B cell (primary cell): ENCODE measurements at regions not wholly inside any gene's neighbourhood (a gene's known extent, or its start where the extent isn't known, plus 50 kb on each side); places are given as distances from the start of the nearest gene placed in this dataset.

Experiments
- ATAC-seq: fragments of 200-7000 bp; cut with Tn5 transposase; one replicate; pipeline ENCODE4 v1.10.0; 2021; ENCODE audit warnings: low read depth, mild to moderate bottlenecking, moderate number of reproducible peaks, moderate library complexity
- CTCF ChIA-PET: fragments of 350-600 bp; sonication (Branson Sonifier 250); formaldehyde crosslinking; loops from one replicate; lab custom pipeline; 2021; ENCODE audit warnings: antibody characterized with exemption, inconsistent platforms; lab: Charles Lee
- POLR2A ChIA-PET: fragments of 350-600 bp; sonication (Branson Sonifier 250); formaldehyde crosslinking; loops from one replicate; lab custom pipeline; 2021; ENCODE audit warnings: antibody characterized with exemption; lab: Charles Lee
- DNase-seq: peaks from one replicate; pipeline ENCODE4 v3.0.0; 2013
- H2AFZ ChIP-seq: 2 replicates; pipeline ENCODE4 v1.6.1; 2012; ENCODE audit warnings: mild to moderate bottlenecking, low read depth, low read length; ENCODE audit not compliant: insufficient read depth, poor library complexity, severe bottlenecking
- H3K27ac ChIP-seq, 2 donors: 1 replicate in 1 of 2; 2 replicates in 1 of 2; pipeline ENCODE4 v1.5.1; 2012 to 2013; ENCODE audit warnings: low read length in 2 of 2, mild to moderate bottlenecking in 2 of 2, moderate library complexity in 1 of 2
- H3K27me3 ChIP-seq, 4 experiments: fragments of 200-600 bp in 1 of 4; sonication (generic) in 1 of 4; replicated peaks in 1 of 4; 1 replicate in 2 of 4; 2 replicates in 2 of 4; pipeline versions ENCODE4 v1.6.1 to v1.7.0; 2013 to 2016; ENCODE audit warnings: low read length in 3 of 4, mild to moderate bottlenecking in 2 of 4, mixed read lengths in 1 of 4, moderate library complexity in 1 of 4; ENCODE audit not compliant: insufficient read depth in 4 of 4, control insufficient read depth in 3 of 4; ENCODE audit errors: control extremely low read depth in 1 of 4
- H3K36me3 ChIP-seq, 2 experiments: replicated peaks in 1 of 2; 1 replicate in 1 of 2; 2 replicates in 1 of 2; pipeline versions ENCODE4 v1.6.1 to v1.7.1; 2013; ENCODE audit warnings: low read length in 1 of 2; ENCODE audit not compliant: insufficient read depth in 2 of 2, control insufficient read depth in 1 of 2; ENCODE audit errors: control extremely low read depth in 1 of 2, extremely low read depth in 1 of 2
- H3K4me1 ChIP-seq, 2 donors: fragments of 200-600 bp in 1 of 2; sonication (generic) in 1 of 2; 1 replicate in 1 of 2; 2 replicates in 1 of 2; pipeline versions ENCODE4 v1.5.1 to v1.6.1; 2013 to 2017; ENCODE audit warnings: low read length in 2 of 2; ENCODE audit not compliant: control insufficient read depth in 2 of 2, insufficient read depth in 2 of 2
- H3K4me2 ChIP-seq: replicated peaks from 2 replicates; pipeline ENCODE3; 2012; ENCODE audit warnings: mild to moderate bottlenecking, low read depth, low read length; ENCODE audit not compliant: poor library complexity, severe bottlenecking
- H3K4me3 ChIP-seq, 5 experiments: fragments of 200-600 bp in 1 of 5; sonication (generic) in 1 of 5; 1 replicate in 3 of 5; 2 replicates in 2 of 5; pipeline versions ENCODE4 v1.5.1 to v1.7.0; 2011 to 2016; ENCODE audit warnings: low read length in 4 of 5, mild to moderate bottlenecking in 4 of 5, low read depth in 2 of 5, control low read depth in 1 of 5, moderate library complexity in 1 of 5; ENCODE audit not compliant: insufficient read depth in 1 of 5; ENCODE audit errors: control extremely low read depth in 1 of 5, extremely low read depth in 1 of 5
- H3K79me2 ChIP-seq: fragments of 200-600 bp; sonication (generic); one replicate; pipeline ENCODE4 v1.6.0; 2016; ENCODE audit warnings: low read length; ENCODE audit not compliant: control insufficient read depth, insufficient read depth
- H3K9ac ChIP-seq: fragments of 200-600 bp; sonication (generic); 2 replicates; pipeline ENCODE4 v1.6.1; 2017; ENCODE audit warnings: mild to moderate bottlenecking, low read length, moderate library complexity
- H3K9me3 ChIP-seq, 3 donors: one replicate each; pipeline versions ENCODE4 v1.6.1 to v1.7.1; 2013; ENCODE audit warnings: low read length in 2 of 3; ENCODE audit not compliant: control insufficient read depth in 2 of 3, insufficient read depth in 1 of 3; ENCODE audit errors: control extremely low read depth in 1 of 3
- H4K20me1 ChIP-seq: 2 replicates; pipeline ENCODE4 v1.6.0; 2012; ENCODE audit warnings: mild to moderate bottlenecking, low read length; ENCODE audit not compliant: insufficient read depth, control insufficient read depth, poor library complexity, severe bottlenecking
- H3K27ac Mint-ChIP-seq: one replicate; pipeline ENCODE4 v1.8.0; 2021; ENCODE audit warnings: mixed read lengths
- H3K27me3 Mint-ChIP-seq: one replicate; pipeline ENCODE4 v1.8.0; 2021; ENCODE audit warnings: mixed read lengths
- H3K4me1 Mint-ChIP-seq: one replicate; pipeline ENCODE4 v1.8.0; 2021; ENCODE audit warnings: mixed read lengths
- H3K4me3 Mint-ChIP-seq: one replicate; pipeline ENCODE4 v1.8.0; 2021; ENCODE audit warnings: mixed read lengths
- H3K9me3 Mint-ChIP-seq: one replicate; pipeline ENCODE4 v1.8.0; 2022; ENCODE audit warnings: mixed read lengths; ENCODE audit not compliant: insufficient read depth
- CTCF ChIP-seq: fragments of 200-600 bp; IDR thresholded peaks from one replicate; pipeline ENCODE4 v1.8.0; 2022; ENCODE audit warnings: antibody characterized with exemption, mild to moderate bottlenecking
- EZH2 ChIP-seq: IDR thresholded peaks from 2 replicates; pipeline ENCODE4 v1.6.1; 2012; ENCODE audit warnings: borderline replicate concordance, low read depth, mild to moderate bottlenecking, moderate library complexity, low read length; ENCODE audit not compliant: insufficient read depth, poor library complexity, severe bottlenecking
- WGBS: methylation state at CpG from one replicate; pipeline ENCODE4 v1.1.5; 2013; ENCODE audit warnings: missing lambda C conversion rate; ENCODE audit not compliant: insufficient coverage; 5-methylcytosine and 5-hydroxymethylcytosine counted together
- intact Hi-C: fragments of 100-400 bp; cut with micrococcal nuclease; formaldehyde crosslinking; loops from one replicate; pipeline ENCODE4 v1.10.0; 2022

GRCh38 chr3:70744536-70744935 is 432.1 kb upstream of the MDFIC2 start:
- ChIA-PET CTCF (interaction anchor here (0.6 kb wide), 1 partner anchor 76 kb away, joined by 3 read pairs; no protein-coding TSS in a partner anchor), POLR2A (no interaction called here)
- Histone ChIP-seq H2AFZ (no peak overlapping the region), H3K27me3 (peaks cover 0 to 6% (median 2%) of the 10 kb centered on the region in 4 experiments), H3K36me3 (no peaks in the 10 kb centered on the region), H3K4me2 (no peak overlapping the region), H3K79me2 (no peaks in the 10 kb centered on the region), H3K9me3 (no peaks in the 10 kb centered on the region), H3K4me3 (no peak overlapping the region), H3K9ac (no peak overlapping the region), H3K27ac (no peak overlapping the region), H3K4me1 (no peaks in the 10 kb centered on the region), H4K20me1 (no peaks in the 10 kb centered on the region)
- WGBS = 92% methylated on average over 2 of the region's 3 CpGs
- no peaks in the 10 kb centered on the region for H3K4me1 Mint-ChIP-seq
- no peak for TF ChIP-seq EZH2
- no peak for TF ChIP-seq CTCF
- H3K27me3 Mint-ChIP-seq = peaks cover 14% of the 10 kb centered on the region
- ATAC-seq (no peak), DNase-seq (no peak)
- intact Hi-C loops = no loop called here
- no peak overlapping the region for H3K4me3 Mint-ChIP-seq
- no peaks in the 10 kb centered on the region for H3K9me3 Mint-ChIP-seq
- no peak overlapping the region for H3K27ac Mint-ChIP-seq

GRCh38 chr3:70743754-70744153 is 431.3 kb upstream of the MDFIC2 start:
- no peak for TF ChIP-seq CTCF
- no peak for TF ChIP-seq EZH2
- POLR2A ChIA-PET = no interaction called here
- Histone ChIP-seq H3K79me2 (no peaks in the 10 kb centered on the region), H3K4me1 (no peaks in the 10 kb centered on the region), H4K20me1 (no peaks in the 10 kb centered on the region), H2AFZ (no peak overlapping the region), H3K27ac (no peak overlapping the region), H3K4me3 (no peak overlapping the region), H3K27me3 (peaks cover 0 to 6% (median 0%) of the 10 kb centered on the region in 4 experiments), H3K9ac (no peak overlapping the region), H3K9me3 (no peaks in the 10 kb centered on the region), H3K4me2 (no peak overlapping the region), H3K36me3 (no peaks in the 10 kb centered on the region)
- H3K27ac Mint-ChIP-seq = no peak overlapping the region
- peaks cover 14% of the 10 kb centered on the region for H3K27me3 Mint-ChIP-seq
- DNase-seq (no peak), ATAC-seq (no peak)
- no CpG with 5 or more reads among the region's 2 CpGs for WGBS
- no peak overlapping the region for H3K4me3 Mint-ChIP-seq
- CTCF ChIA-PET = no interaction called here
- no peaks in the 10 kb centered on the region for H3K9me3 Mint-ChIP-seq
- no peaks in the 10 kb centered on the region for H3K4me1 Mint-ChIP-seq
- intact Hi-C loops = no loop called here
